H9 (cell line): ENCODE measurements at regions not wholly inside any gene's neighbourhood (a gene's known extent, or its start where the extent isn't known, plus 50 kb on each side); places are given as distances from the start of the nearest gene placed in this dataset.

ENCODE experiments used
- DNase-seq: peaks from one replicate; pipeline ENCODE4 v3.0.0-alpha.2; 2017
- H2AFZ ChIP-seq: one replicate; pipeline ENCODE4 v1.6.1; 2013; ENCODE audit warnings: mild to moderate bottlenecking, low read length, control low read depth, moderate library complexity
- H2AK5ac ChIP-seq: 2 replicates; pipeline ENCODE4 v1.6.1; 2013; ENCODE audit warnings: low read length, control low read depth, mixed read lengths; ENCODE audit not compliant: insufficient read length
- H2BK120ac ChIP-seq: one replicate; pipeline ENCODE4 v1.6.1; 2013; ENCODE audit warnings: low read depth, mild to moderate bottlenecking, low read length, control low read depth, inconsistent platforms; ENCODE audit not compliant: poor library complexity, severe bottlenecking
- H2BK12ac ChIP-seq: 2 replicates; pipeline ENCODE4 v1.6.1; 2013; ENCODE audit warnings: low read length, control low read depth, mixed read lengths, low read depth; ENCODE audit not compliant: insufficient read length
- H2BK15ac ChIP-seq: 2 replicates; pipeline ENCODE4 v1.6.1; 2013; ENCODE audit warnings: low read depth, low read length, control low read depth
- H2BK20ac ChIP-seq: one replicate; pipeline ENCODE4 v1.6.1; 2013; ENCODE audit warnings: low read depth, mild to moderate bottlenecking, low read length, control low read depth, inconsistent platforms; ENCODE audit not compliant: poor library complexity, severe bottlenecking
- H2BK5ac ChIP-seq: 2 replicates; pipeline ENCODE4 v1.6.1; 2013; ENCODE audit warnings: low read length, control low read depth, mixed read lengths; ENCODE audit not compliant: insufficient read length
- H3K14ac ChIP-seq: 2 replicates; pipeline ENCODE4 v1.6.1; 2013; ENCODE audit warnings: low read length, control low read depth; ENCODE audit not compliant: insufficient read depth
- H3K18ac ChIP-seq: 2 replicates; pipeline ENCODE4 v1.6.1; 2013; ENCODE audit warnings: low read depth, mild to moderate bottlenecking, mixed read lengths, low read length, control low read depth; ENCODE audit not compliant: insufficient read length
- H3K23ac ChIP-seq: 2 replicates; pipeline ENCODE4 v1.6.1; 2013; ENCODE audit warnings: low read length, control low read depth, mixed read lengths, low read depth; ENCODE audit not compliant: insufficient read length
- H3K23me2 ChIP-seq: 2 replicates; pipeline ENCODE4 v1.6.1; 2013; ENCODE audit warnings: low read depth, mild to moderate bottlenecking, mixed read lengths, low read length, control low read depth; ENCODE audit not compliant: insufficient read length, poor library complexity, severe bottlenecking
- H3K27ac ChIP-seq: 2 replicates; pipeline ENCODE4 v1.5.1; 2013; ENCODE audit warnings: low read length, control low read depth, mixed read lengths, low read depth; ENCODE audit not compliant: insufficient read length
- H3K27me3 ChIP-seq: 2 replicates; pipeline ENCODE4 v1.6.1; 2013; ENCODE audit warnings: low read length, control low read depth, inconsistent platforms; ENCODE audit not compliant: insufficient read depth
- H3K4ac ChIP-seq: 2 replicates; pipeline ENCODE4 v1.6.1; 2013; ENCODE audit warnings: low read depth, mild to moderate bottlenecking, control low read depth, inconsistent platforms, low read length, moderate library complexity
- H3K4me1 ChIP-seq: 2 replicates; pipeline ENCODE4 v1.6.1; 2013; ENCODE audit warnings: low read length, control low read depth, inconsistent platforms; ENCODE audit not compliant: insufficient read depth
- H3K4me2 ChIP-seq: 2 replicates; pipeline ENCODE4 v1.6.1; 2013; ENCODE audit warnings: low read length, control low read depth, mixed read lengths; ENCODE audit not compliant: insufficient read length, insufficient read depth
- H3K56ac ChIP-seq: 2 replicates; pipeline ENCODE4 v1.6.1; 2013; ENCODE audit warnings: low read depth, mild to moderate bottlenecking, mixed read lengths, low read length, control low read depth; ENCODE audit not compliant: insufficient read length
- H3K79me1 ChIP-seq: 2 replicates; pipeline ENCODE4 v1.6.1; 2013; ENCODE audit warnings: low read depth, mild to moderate bottlenecking, moderate library complexity, low read length, control low read depth, inconsistent platforms; ENCODE audit not compliant: insufficient read depth, poor library complexity, severe bottlenecking
- H3K79me2 ChIP-seq: 2 replicates; pipeline ENCODE4 v1.6.1; 2013; ENCODE audit warnings: low read length, control low read depth, inconsistent platforms; ENCODE audit not compliant: insufficient read depth
- H3K9ac ChIP-seq: 2 replicates; pipeline ENCODE4 v1.6.1; 2013; ENCODE audit warnings: low read length, control low read depth, mixed read lengths; ENCODE audit not compliant: insufficient read length; ENCODE audit errors: extremely low read depth
- H3K9me3 ChIP-seq: one replicate; pipeline ENCODE4 v1.6.1; 2013; ENCODE audit warnings: low read depth, low read length, inconsistent platforms; ENCODE audit not compliant: control insufficient read depth
- H3T11ph ChIP-seq: one replicate; pipeline ENCODE4 v1.6.1; 2013; ENCODE audit warnings: mild to moderate bottlenecking, low read length, control low read depth, inconsistent platforms
- H4K20me1 ChIP-seq: one replicate; pipeline ENCODE4 v1.6.1; 2013; ENCODE audit not compliant: control insufficient read depth, insufficient read length, insufficient read depth
- H4K5ac ChIP-seq: 2 replicates; pipeline ENCODE4 v1.6.1; 2013; ENCODE audit warnings: low read depth, mild to moderate bottlenecking, mixed read lengths, low read length, control low read depth; ENCODE audit not compliant: insufficient read length
- H4K8ac ChIP-seq: replicated peaks from 2 replicates; pipeline ENCODE4 v1.6.1; 2013; ENCODE audit warnings: low read length, control low read depth, mixed read lengths, low read depth; ENCODE audit not compliant: insufficient read length
- H4K91ac ChIP-seq: 2 replicates; pipeline ENCODE4 v1.6.1; 2013; ENCODE audit warnings: low read depth, mild to moderate bottlenecking, moderate library complexity, mixed read lengths, low read length, control low read depth; ENCODE audit not compliant: insufficient read length
- H3K27ac Mint-ChIP-seq, 3 experiments: 2 replicates in 2 of 3; 3 replicates in 1 of 3; pipeline ENCODE4 v1.8.0; 2020 to 2021; ENCODE audit warnings: mixed read lengths in 3 of 3, mild to moderate bottlenecking in 1 of 3, moderate library complexity in 1 of 3
- H3K27me3 Mint-ChIP-seq: 2 replicates; pipeline ENCODE4 v1.8.0; 2021; ENCODE audit warnings: low read depth, mild to moderate bottlenecking, moderate library complexity, mixed read lengths
- H3K36me3 Mint-ChIP-seq, 3 experiments: 2 replicates in 2 of 3; 3 replicates in 1 of 3; pipeline ENCODE4 v1.8.0; 2020 to 2021; ENCODE audit warnings: low read depth in 3 of 3, mixed read lengths in 3 of 3; ENCODE audit not compliant: insufficient read depth in 1 of 3
- H3K4me1 Mint-ChIP-seq, 2 experiments: 2 replicates each; pipeline ENCODE4 v1.8.0; 2020; ENCODE audit warnings: mixed read lengths in 2 of 2
- H3K4me3 Mint-ChIP-seq, 2 experiments: 2 replicates in 1 of 2; 3 replicates in 1 of 2; pipeline ENCODE4 v1.8.0; 2020 to 2021; ENCODE audit warnings: mild to moderate bottlenecking in 2 of 2, mixed read lengths in 2 of 2, moderate library complexity in 1 of 2
- H3K9me3 Mint-ChIP-seq, 2 experiments: 2 replicates in 1 of 2; 3 replicates in 1 of 2; pipeline ENCODE4 v1.8.0; 2020; ENCODE audit warnings: mild to moderate bottlenecking in 2 of 2, mixed read lengths in 2 of 2, moderate library complexity in 1 of 2
- CTCF ChIP-seq: fragments of 200-600 bp; sonication (generic); conservative IDR thresholded peaks from 3 replicates; pipeline ENCODE4 v1.8.0; 2021; ENCODE audit warnings: antibody characterized with exemption, mild to moderate bottlenecking
- WGBS: extraction: QIAGEN DNeasy Blood & Tissue Kit; methylation state at CpG from one replicate; pipeline ENCODE4 v1.1.7; 2013; ENCODE audit warnings: missing lambda C conversion rate, low lambda C conversion rate, mixed read lengths; ENCODE audit not compliant: insufficient read length; ENCODE audit errors: extremely low coverage; 5-methylcytosine and 5-hydroxymethylcytosine counted together

GRCh38 chr20:20897922-20898321 is 185.5 kb upstream of the RALGAPA2 start:
- Mint-ChIP-seq H3K9me3 (peaks cover 5 to 15% of the 10 kb centered on the region in 2 experiments; a peak in 3 of 5 replicates), H3K4me3 (no peak overlapping the region), H3K27ac (peak overlapping the region in 1 of 3 experiments; percentile 16; a peak in 2 of 7 replicates), H3K4me1 (peaks cover 38 to 40% of the 10 kb centered on the region in 2 experiments), H3K36me3 (peaks cover 2 to 11% (median 4%) of the 10 kb centered on the region in 3 experiments; a peak in 5 of 7 replicates), H3K27me3 (peaks cover 6% of the 10 kb centered on the region; the same call in 1 of the 2 replicates)
- Histone ChIP-seq H3K27me3 (no peaks in the 10 kb centered on the region), H3K56ac (no peak overlapping the region), H3K79me1 (no peaks in the 10 kb centered on the region), H3K4me2 (no peak overlapping the region), H3K14ac (no peak overlapping the region), H4K91ac (no peak overlapping the region), H3K4ac (no peak overlapping the region), H3K27ac (no peak overlapping the region), H2BK5ac (no peak overlapping the region), H3K9ac (no peak overlapping the region), H3K18ac (no peak overlapping the region), H2BK20ac (no peak overlapping the region), H2BK120ac (no peak overlapping the region), H3K9me3 (peaks cover 4% of the 10 kb centered on the region), H3K4me1 (peaks cover 2% of the 10 kb centered on the region; the same call in 1 of the 2 replicates), H2AK5ac (no peak overlapping the region), H2BK12ac (no peak overlapping the region), H2AFZ (no peak overlapping the region), H4K8ac (no peak overlapping the region), H3K79me2 (no peaks in the 10 kb centered on the region), H3T11ph (no peak overlapping the region), H3K23me2 (no peaks in the 10 kb centered on the region), H4K5ac (no peak overlapping the region), H4K20me1 (no peaks in the 10 kb centered on the region), H2BK15ac (no peak overlapping the region), H3K23ac (no peak overlapping the region)
- no peak for TF ChIP-seq CTCF
- DNase-seq, result peak; percentile 41
- WGBS, result no CpG with 5 or more reads among the region's 4 CpGs
